ENCODE measurements at regions not wholly inside any gene's neighbourhood (a gene's known extent, or its start where the extent isn't known, plus 50 kb on each side); places are given as distances from the start of the nearest gene placed in this dataset.

DNA sequence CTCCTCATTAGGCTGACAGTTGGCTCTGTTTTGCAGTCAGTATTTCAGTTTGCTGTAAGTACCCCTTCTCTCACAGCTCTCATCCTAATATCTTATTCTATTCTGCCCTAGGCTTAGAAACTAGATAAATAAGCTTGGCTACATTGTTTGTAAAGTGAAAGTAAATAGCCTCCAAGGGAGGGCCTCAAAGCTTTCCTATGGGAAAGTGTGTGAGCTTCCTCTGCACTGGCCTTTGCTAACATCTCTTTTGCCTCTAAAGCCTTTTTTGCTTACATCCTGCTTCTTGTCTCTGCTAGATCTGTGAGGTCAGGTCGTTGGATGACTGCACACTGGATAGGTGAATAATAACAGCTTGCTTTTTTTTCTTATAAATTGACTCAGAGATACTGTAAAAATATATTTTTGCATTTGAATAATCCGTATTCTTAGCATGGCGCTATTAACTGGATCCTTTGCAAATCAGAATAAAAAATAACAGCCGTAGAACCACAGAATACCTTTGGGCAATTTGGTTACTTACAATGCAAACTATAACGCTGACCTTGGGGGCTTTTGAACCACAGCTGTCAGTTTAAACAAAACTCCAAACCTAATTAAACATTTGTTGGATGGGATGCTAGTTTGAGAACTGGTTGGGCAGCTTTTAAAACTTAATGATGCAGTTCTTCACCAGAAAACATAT, 55.1 kb downstream of the TTC6 start:
- Mint-ChIP-seq H3K36me3 (ENCODE audit: insufficient read depth, unreplicated experiment) (peaks cover 5% of the 10 kb centered on the region), H3K27me3 (ENCODE audit: unreplicated experiment) (no peaks in the 10 kb centered on the region), H3K27ac (ENCODE audit: unreplicated experiment) (no peak overlapping the region), H3K9me3 (ENCODE audit: low read depth, unreplicated experiment) (no peaks in the 10 kb centered on the region), H3K4me1 (ENCODE audit: low read depth, unreplicated experiment) (no peaks in the 10 kb centered on the region), H3K4me3 (ENCODE audit: low read depth, unreplicated experiment) (no peak overlapping the region)
- intact Hi-C loops (cut with micrococcal nuclease; ENCODE audit: unreplicated experiment), result no loop called here
- TF ChIP-seq, protein P1, sequence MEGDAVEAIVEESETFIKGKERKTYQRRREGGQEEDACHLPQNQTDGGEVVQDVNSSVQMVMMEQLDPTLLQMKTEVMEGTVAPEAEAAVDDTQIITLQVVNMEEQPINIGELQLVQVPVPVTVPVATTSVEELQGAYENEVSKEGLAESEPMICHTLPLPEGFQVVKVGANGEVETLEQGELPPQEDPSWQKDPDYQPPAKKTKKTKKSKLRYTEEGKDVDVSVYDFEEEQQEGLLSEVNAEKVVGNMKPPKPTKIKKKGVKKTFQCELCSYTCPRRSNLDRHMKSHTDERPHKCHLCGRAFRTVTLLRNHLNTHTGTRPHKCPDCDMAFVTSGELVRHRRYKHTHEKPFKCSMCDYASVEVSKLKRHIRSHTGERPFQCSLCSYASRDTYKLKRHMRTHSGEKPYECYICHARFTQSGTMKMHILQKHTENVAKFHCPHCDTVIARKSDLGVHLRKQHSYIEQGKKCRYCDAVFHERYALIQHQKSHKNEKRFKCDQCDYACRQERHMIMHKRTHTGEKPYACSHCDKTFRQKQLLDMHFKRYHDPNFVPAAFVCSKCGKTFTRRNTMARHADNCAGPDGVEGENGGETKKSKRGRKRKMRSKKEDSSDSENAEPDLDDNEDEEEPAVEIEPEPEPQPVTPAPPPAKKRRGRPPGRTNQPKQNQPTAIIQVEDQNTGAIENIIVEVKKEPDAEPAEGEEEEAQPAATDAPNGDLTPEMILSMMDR (IDR thresholded peaks at IDR 0.05; ENCODE audit: unreplicated experiment), result no peak
- BruUV-seq (replicated peaks), result no TSS peak
- no peak for DNase-seq
- CTCF ChIA-PET, result no interaction called here

- no peaks in the 10 kb centered on the region for H3K27me3 Mint-ChIP-seq (ENCODE audit: unreplicated experiment)
- CTCF ChIA-PET, result no interaction called here
- no peaks in the 10 kb centered on the region for H3K9me3 Mint-ChIP-seq (ENCODE audit: low read depth, unreplicated experiment)
- BruUV-seq (replicated peaks), result no TSS peak
- TF ChIP-seq, protein P1 (IDR thresholded peaks at IDR 0.05; ENCODE audit: unreplicated experiment), result no peak
- peaks cover 5% of the 10 kb centered on the region for H3K36me3 Mint-ChIP-seq (ENCODE audit: insufficient read depth, unreplicated experiment)
- H3K4me3 Mint-ChIP-seq (ENCODE audit: low read depth, unreplicated experiment), result no peak overlapping the region
- no peak for DNase-seq
- intact Hi-C loops (cut with micrococcal nuclease; ENCODE audit: unreplicated experiment), result no loop called here
- no peaks in the 10 kb centered on the region for H3K4me1 Mint-ChIP-seq (ENCODE audit: low read depth, unreplicated experiment)
- no peak overlapping the region for H3K27ac Mint-ChIP-seq (ENCODE audit: unreplicated experiment)
These were observed 56.6 kb downstream of the TTC6 start for GRCh38 chr14:37652042-37652441.

- H3K27ac Mint-ChIP-seq (ENCODE audit: unreplicated experiment), result no peak overlapping the region
- H3K36me3 Mint-ChIP-seq (ENCODE audit: insufficient read depth, unreplicated experiment), result peaks cover 5% of the 10 kb centered on the region
- BruUV-seq (replicated peaks), result no TSS peak
These were observed 60.0 kb downstream of the TTC6 start for GRCh38 chr14:37655418-37655817.

DNA sequence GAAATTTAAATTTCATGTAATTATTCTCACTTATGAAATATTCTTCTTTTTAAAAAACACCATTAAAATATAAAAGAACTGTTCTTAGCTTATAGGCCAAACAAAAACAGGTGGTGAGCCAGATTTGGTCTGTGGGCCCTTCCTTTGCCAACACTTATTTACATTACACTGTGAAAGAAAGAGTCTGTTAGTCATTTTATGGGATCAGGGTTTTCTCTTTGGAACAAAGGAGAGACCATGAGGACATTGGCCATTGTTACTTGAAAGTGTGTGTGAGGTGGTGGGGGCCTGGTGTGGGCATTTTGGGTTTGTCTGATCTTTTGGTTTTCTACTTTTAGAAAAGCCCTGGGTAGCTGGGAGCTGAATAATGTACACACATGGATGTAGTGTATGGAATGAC, 62.7 kb downstream of the TTC6 start:
- Mint-ChIP-seq H3K4me3 (ENCODE audit: low read depth, unreplicated experiment) (no peak overlapping the region), H3K27me3 (ENCODE audit: unreplicated experiment) (no peaks in the 10 kb centered on the region), H3K4me1 (ENCODE audit: low read depth, unreplicated experiment) (no peaks in the 10 kb centered on the region), H3K36me3 (ENCODE audit: insufficient read depth, unreplicated experiment) (no peaks in the 10 kb centered on the region), H3K9me3 (ENCODE audit: low read depth, unreplicated experiment) (peaks cover 4% of the 10 kb centered on the region), H3K27ac (ENCODE audit: unreplicated experiment) (no peak overlapping the region)
- TF ChIP-seq, protein P1 (IDR thresholded peaks at IDR 0.05; ENCODE audit: unreplicated experiment), result no peak
- CTCF ChIA-PET, result no interaction called here
- no TSS peak for BruUV-seq (replicated peaks)
- intact Hi-C loops (cut with micrococcal nuclease; ENCODE audit: unreplicated experiment), result no loop called here
- no peak for DNase-seq

More at GRCh38 chr14:37655418-37655817, 60.0 kb downstream of the TTC6 start:
- peaks cover 2% of the 10 kb centered on the region for H3K9me3 Mint-ChIP-seq (ENCODE audit: low read depth, unreplicated experiment)
- intact Hi-C loops (cut with micrococcal nuclease; ENCODE audit: unreplicated experiment), result no loop called here
- no peak for DNase-seq
- H3K4me1 Mint-ChIP-seq (ENCODE audit: low read depth, unreplicated experiment), result no peaks in the 10 kb centered on the region
- H3K4me3 Mint-ChIP-seq (ENCODE audit: low read depth, unreplicated experiment), result no peak overlapping the region
- TF ChIP-seq, protein P1 (IDR thresholded peaks at IDR 0.05; ENCODE audit: unreplicated experiment), result no peak
- CTCF ChIA-PET, result interaction anchor here (0.5 to 1.0 kb wide), 2 partner anchors 42 to 60 kb away, joined by 4 read pairs; no protein-coding TSS in a partner anchor
- H3K27me3 Mint-ChIP-seq (ENCODE audit: unreplicated experiment), result no peaks in the 10 kb centered on the region

Measured in Calu3 (cell line).